Neural progenitor cell (in vitro differentiated cells): ENCODE measurements at regions not wholly inside any gene's neighbourhood (a gene's known extent, or its start where the extent isn't known, plus 50 kb on each side); places are given as distances from the start of the nearest gene placed in this dataset.

ENCODE experiments used
- EZH2phosphoT487 ChIP-seq: fragments of 200-600 bp; sonication (generic); IDR thresholded peaks from 2 replicates; pipeline ENCODE4 v1.6.1; 2017; ENCODE audit warnings: antibody characterized with exemption
- TF ChIP-seq, protein P1 (sequence below): fragments of 200-600 bp; sonication (generic); IDR thresholded peaks from 2 replicates; pipeline ENCODE4 v1.5.1; 2017; ENCODE audit warnings: antibody characterized with exemption, mild to moderate bottlenecking

GRCh38 chr4:140213749-140214148, 59.8 kb upstream of the MAML3 start:
- TF ChIP-seq, protein P1, sequence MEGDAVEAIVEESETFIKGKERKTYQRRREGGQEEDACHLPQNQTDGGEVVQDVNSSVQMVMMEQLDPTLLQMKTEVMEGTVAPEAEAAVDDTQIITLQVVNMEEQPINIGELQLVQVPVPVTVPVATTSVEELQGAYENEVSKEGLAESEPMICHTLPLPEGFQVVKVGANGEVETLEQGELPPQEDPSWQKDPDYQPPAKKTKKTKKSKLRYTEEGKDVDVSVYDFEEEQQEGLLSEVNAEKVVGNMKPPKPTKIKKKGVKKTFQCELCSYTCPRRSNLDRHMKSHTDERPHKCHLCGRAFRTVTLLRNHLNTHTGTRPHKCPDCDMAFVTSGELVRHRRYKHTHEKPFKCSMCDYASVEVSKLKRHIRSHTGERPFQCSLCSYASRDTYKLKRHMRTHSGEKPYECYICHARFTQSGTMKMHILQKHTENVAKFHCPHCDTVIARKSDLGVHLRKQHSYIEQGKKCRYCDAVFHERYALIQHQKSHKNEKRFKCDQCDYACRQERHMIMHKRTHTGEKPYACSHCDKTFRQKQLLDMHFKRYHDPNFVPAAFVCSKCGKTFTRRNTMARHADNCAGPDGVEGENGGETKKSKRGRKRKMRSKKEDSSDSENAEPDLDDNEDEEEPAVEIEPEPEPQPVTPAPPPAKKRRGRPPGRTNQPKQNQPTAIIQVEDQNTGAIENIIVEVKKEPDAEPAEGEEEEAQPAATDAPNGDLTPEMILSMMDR, result no peak
- no peak for TF ChIP-seq EZH2phosphoT487
